Fibroblast of villous mesenchyme (primary cell): ENCODE measurements at regions not wholly inside any gene's neighbourhood (a gene's known extent, or its start where the extent isn't known, plus 50 kb on each side); places are given as distances from the start of the nearest gene placed in this dataset.
"Not testable (repeated sequence)": the region's sequence is repeated elsewhere in the genome, so short reads cannot be mapped to it uniquely, and the experiment has no call there.

ENCODE experiments used
- DNase-seq: peaks from one replicate; pipeline ENCODE4 v3.0.0-alpha.2; 2010; ENCODE audit warnings: low read depth
- H3K4me3 ChIP-seq: 2 replicates; pipeline ENCODE4 v1.5.1; 2011; ENCODE audit warnings: low read depth, mild to moderate bottlenecking, low read length
- TF ChIP-seq, protein P1 (sequence below): IDR thresholded peaks from 2 replicates; pipeline ENCODE4 v1.5.1; 2012; ENCODE audit warnings: low read depth, mild to moderate bottlenecking, low read length; ENCODE audit not compliant: insufficient read depth

DNA sequence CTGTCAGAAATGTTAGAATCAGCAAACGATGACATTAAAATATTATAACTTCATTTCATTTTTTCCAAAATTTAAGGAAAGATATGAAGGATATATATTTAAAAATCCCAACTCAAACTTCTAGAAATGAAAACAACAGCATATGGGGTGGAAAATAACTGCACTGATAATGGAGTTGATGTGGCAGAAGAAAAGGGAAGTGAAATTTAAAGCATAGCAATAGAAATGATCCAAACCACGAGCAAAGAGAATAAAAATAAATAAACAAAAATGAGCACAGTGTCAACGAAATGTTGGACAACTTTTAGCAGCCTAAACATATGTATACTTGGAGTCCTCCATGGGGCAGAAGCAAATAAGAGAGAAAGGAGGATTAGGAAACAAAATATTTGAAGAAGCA is 280.2 kb downstream of the KCNJ3 start:
- no peak for DNase-seq
- no peak overlapping the region for H3K4me3 ChIP-seq

DNA sequence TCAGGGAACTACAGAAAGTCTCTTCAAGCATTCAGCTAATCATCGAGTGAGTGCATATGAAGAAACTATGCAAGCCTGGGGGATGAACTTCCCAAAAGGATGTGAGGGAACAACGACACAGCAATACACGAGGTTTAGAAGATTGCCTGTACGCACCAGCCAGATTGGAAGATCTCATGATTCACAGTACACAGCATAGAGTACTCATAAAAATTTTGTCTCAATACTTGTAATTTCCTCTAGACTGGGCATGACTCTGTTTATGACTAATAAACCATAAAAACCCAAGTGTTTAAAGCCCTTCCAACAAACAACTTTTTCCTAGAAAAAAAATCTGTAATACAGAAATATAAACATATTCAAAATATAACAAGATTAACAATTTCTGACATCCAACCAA is 279.7 kb downstream of the KCNJ3 start:
- DNase-seq: no peak
- TF ChIP-seq, protein P1, sequence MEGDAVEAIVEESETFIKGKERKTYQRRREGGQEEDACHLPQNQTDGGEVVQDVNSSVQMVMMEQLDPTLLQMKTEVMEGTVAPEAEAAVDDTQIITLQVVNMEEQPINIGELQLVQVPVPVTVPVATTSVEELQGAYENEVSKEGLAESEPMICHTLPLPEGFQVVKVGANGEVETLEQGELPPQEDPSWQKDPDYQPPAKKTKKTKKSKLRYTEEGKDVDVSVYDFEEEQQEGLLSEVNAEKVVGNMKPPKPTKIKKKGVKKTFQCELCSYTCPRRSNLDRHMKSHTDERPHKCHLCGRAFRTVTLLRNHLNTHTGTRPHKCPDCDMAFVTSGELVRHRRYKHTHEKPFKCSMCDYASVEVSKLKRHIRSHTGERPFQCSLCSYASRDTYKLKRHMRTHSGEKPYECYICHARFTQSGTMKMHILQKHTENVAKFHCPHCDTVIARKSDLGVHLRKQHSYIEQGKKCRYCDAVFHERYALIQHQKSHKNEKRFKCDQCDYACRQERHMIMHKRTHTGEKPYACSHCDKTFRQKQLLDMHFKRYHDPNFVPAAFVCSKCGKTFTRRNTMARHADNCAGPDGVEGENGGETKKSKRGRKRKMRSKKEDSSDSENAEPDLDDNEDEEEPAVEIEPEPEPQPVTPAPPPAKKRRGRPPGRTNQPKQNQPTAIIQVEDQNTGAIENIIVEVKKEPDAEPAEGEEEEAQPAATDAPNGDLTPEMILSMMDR: no peak
- no peak overlapping the region for H3K4me3 ChIP-seq

More for the DNA sequence above, 280.2 kb downstream of the KCNJ3 start:
- TF ChIP-seq, protein P1: no peak

DNA sequence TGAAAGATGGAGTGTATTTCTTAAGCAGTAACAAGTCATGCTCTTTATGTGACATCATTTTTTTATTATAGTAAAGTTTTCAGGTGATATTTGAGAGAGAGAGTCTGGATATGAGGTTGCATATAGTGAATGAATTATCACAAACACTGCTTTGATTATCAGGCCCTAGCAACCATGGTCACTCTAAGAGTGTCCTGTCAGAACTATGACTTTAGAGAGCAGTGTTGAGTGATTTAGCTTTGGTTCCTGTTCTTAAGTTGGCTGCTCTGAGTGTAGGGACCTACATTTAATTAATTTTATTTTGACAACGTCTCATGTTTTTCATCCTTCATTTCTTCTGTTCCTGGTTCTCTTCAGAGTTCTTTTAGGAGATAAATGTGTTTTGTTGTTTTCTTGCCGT is 275.5 kb downstream of the KCNJ3 start:
- no peak for DNase-seq
- TF ChIP-seq, protein P1: no peak
- H3K4me3 ChIP-seq: no peak overlapping the region

DNA sequence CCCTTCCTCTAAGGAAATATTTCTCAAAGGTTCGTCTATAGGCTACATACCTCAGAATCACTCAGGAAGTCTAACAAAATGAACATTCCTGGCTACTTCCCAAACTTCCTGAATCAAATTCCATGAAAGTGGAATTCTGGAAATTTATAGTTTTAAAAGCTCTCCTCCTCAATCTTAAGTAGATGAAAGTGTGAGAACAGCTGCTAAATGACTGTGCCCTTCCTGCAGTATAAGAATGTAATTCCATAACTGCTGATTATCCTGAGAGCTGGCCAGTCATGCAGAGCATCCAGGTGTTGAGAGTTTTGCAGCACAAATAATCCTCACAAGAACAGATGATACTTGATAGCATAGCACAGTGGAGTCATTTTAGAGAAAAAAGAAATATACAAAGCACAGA is 265.0 kb downstream of the KCNJ3 start:
- DNase-seq: no peak
- TF ChIP-seq, protein P1: no peak

DNA sequence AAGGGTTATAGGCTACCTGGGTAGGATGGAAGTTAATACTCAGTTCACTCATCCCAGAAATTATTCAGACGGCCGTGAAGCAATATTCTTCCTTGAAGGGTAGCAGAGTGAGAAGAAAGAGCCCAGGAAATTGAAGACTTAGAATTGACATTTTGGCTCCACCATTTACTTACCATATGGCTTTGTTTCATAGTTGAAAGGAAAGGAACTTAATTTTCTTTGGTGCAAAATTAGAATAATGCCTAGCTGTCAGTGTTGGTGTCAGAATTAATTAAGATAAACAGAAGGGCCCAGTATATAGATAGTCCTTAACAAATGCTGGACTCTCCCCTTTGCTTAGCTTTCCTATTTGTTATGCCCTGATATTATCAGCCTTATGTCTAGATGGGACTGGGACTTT is 263.2 kb downstream of the KCNJ3 start:
- H3K4me3 ChIP-seq: no peak overlapping the region
- TF ChIP-seq, protein P1: no peak
- DNase-seq: no peak

More for the DNA sequence above, 265.0 kb downstream of the KCNJ3 start:
- no peak overlapping the region for H3K4me3 ChIP-seq

DNA sequence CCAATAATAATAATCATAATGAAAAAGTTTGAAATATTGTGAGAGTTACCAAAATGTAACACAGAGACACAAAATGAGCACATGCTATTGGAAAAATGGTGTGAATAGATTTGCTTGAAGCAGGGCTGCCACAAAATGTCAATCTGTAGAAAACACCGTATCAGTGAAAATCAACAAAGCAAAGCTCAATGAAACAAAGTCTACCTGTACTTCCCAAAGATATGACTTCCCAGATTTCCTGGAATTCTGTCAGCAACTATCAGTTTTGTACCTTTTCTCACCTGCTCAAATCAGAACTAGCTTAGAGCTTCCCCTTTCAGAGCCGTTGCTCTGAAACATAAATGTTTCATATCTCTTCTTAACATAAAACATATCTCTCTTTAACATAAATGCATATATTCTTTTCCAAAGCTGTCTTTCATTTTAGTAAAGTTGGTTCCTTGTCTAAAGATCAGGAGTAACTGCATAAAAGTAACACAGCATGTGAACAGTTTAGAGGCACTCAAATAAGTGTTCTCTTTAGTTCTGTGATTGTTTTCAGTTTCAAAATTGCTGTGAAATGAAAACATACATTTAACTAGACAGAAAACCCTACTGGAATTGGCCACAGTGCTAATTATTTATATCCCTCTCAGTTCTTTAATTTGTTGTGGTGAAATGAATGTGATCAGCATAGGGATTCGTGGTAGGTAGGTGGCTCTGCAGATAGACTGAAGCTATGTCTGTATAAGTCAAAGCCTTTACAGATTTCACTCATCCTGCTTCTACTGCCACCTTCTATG is 262.5 kb downstream of the KCNJ3 start:
- TF ChIP-seq, protein P1: no peak
- no peak overlapping the region for H3K4me3 ChIP-seq
- DNase-seq: no peak

DNA sequence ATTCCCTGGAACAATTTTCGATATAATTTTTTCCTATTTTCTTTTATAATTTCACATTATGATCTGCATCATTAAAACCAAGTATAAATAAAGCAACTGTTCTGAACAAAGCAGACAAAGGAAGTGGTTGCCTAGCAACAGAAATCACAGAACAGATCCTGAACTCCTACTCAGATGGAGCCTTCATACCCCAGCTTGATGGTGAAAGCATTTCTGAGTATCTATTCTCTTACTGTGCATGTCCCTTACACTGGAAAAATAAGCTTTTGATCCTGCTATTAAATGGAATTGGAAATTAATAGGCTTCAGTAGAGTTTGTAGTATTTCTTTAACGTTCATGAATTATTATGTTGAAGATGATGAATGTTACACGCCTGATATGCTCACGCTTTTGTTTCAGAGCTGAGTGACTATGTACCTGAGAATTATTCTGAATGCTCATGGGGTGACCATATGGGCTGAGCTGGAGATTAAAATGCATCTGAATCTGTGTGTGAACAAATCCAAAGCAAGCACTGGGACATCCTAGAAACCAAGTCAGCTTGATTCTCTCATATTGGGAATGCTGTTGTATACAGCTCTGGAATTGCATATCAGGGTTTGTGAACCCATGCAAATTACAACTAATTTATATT is 254.0 kb downstream of the KCNJ3 start:
- DNase-seq: no peak
- TF ChIP-seq, protein P1: no peak
- no peak overlapping the region for H3K4me3 ChIP-seq

DNA sequence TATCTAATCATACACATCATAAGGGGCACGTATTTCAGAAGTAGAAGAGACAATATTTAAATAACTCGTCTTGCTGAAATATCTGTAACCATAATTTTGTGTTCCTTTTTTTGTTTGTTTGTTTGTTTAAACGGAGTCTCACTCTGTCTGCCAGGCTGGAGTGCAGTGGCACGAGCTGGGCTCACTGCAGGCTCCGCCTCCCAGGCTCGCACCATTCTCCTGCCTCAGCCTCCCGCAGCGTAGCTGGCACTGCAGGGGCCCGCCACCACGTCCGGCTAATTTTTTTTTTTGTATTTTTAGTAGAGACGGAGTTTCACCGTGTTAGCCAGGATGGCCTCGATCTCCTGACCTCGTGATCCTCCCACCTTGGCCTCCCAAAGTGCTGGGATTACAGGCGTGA is 248.9 kb downstream of the KCNJ3 start:
- DNase-seq: not testable (repeated sequence)

More for the DNA sequence above, 248.9 kb downstream of the KCNJ3 start:
- not testable (repeated sequence) for H3K4me3 ChIP-seq
